Stomach (tissue), 8 donors: ENCODE measurements at regions not wholly inside any gene's neighbourhood (a gene's known extent, or its start where the extent isn't known, plus 50 kb on each side); places are given as distances from the start of the nearest gene placed in this dataset.
"Not testable (repeated sequence)": the region's sequence is repeated elsewhere in the genome, so short reads cannot be mapped to it uniquely, and the experiment has no call there.

Experiments used
- DNase-seq, 2 donors: peaks; one replicate each; pipeline versions ENCODE4 v3.0.0 to v3.0.0-alpha.2; 2013 to 2019
- H3K27ac ChIP-seq, 5 donors: fragments of 200-600 bp in 4 of 5; sonication (generic) in 4 of 5; one replicate each; pipeline ENCODE4 v1.5.1; 2013 to 2019; ENCODE audit warnings: mild to moderate bottlenecking in 1 of 5, moderate library complexity in 1 of 5
- H3K27me3 ChIP-seq, 3 donors: fragments of 200-600 bp; sonication (generic); one replicate each; pipeline ENCODE4 v1.5.1; 2017 to 2019; ENCODE audit warnings: mixed run types in 1 of 3
- H3K36me3 ChIP-seq, 4 donors: fragments of 200-600 bp; sonication (generic); 1 replicate in 3 of 4; 2 replicates in 1 of 4; pipeline ENCODE4 v1.5.1; 2016 to 2019
- H3K4me1 ChIP-seq, 4 donors: fragments of 200-600 bp; sonication (generic); one replicate each; pipeline ENCODE4 v1.5.1; 2016 to 2019
- H3K4me3 ChIP-seq, 4 donors: fragments of 200-600 bp; sonication (generic) in 3 of 4; one replicate each; pipeline ENCODE4 v1.5.1; 2016 to 2019; ENCODE audit warnings: mild to moderate bottlenecking in 1 of 4
- H3K9me3 ChIP-seq, 4 donors: fragments of 200-600 bp; sonication (generic); one replicate each; pipeline ENCODE4 v1.5.1; 2016 to 2019
- EP300 ChIP-seq: sonication (generic); formaldehyde crosslinking; IDR thresholded peaks from one replicate; pipeline ENCODE4 v1.6.1; 2017; ENCODE audit warnings: antibody characterized with exemption
- POLR2A ChIP-seq, 4 donors: fragments of 450-650 bp; IDR thresholded peaks; one replicate each; pipeline ENCODE4 v1.6.1; 2016; ENCODE audit warnings: antibody characterized with exemption in 4 of 4, control low read depth in 2 of 4, mild to moderate bottlenecking in 1 of 4, moderate library complexity in 1 of 4
- POLR2AphosphoS5 ChIP-seq, 3 donors: sonication (generic); formaldehyde crosslinking; IDR thresholded peaks; one replicate each; pipeline ENCODE4 v1.6.1; 2016; ENCODE audit warnings: antibody characterized with exemption in 3 of 3
- WGBS, 5 donors: extraction: QIAGEN DNeasy Blood & Tissue Kit in 3 of 5; methylation state at CpG; one replicate each; pipeline versions ENCODE4 v1.1.5 to v1.1.7; 2013 to 2018; 5-methylcytosine and 5-hydroxymethylcytosine counted together
- intact Hi-C: fragments of 100-400 bp; cut with DNase I; formaldehyde crosslinking; loops from one replicate; pipeline ENCODE4 v1.15.1; 2023; ENCODE audit warnings: low total_unique reads
- TF ChIP-seq, protein P1 (sequence below), 7 experiments: fragments of 450-650 bp in 4 of 7; fragments of 200-600 bp in 3 of 7; sonication (generic) in 3 of 7; IDR thresholded peaks; one replicate each; pipeline ENCODE4 v1.5.1; 2016 to 2019; ENCODE audit warnings: antibody characterized with exemption in 7 of 7, control low read depth in 2 of 7, mild to moderate bottlenecking in 1 of 7
- donor health status: healthy with polysubstance abuse.
- donor health status: Bipolar disorder and iron deficiency.
- donor health status: healthy.

DNA sequence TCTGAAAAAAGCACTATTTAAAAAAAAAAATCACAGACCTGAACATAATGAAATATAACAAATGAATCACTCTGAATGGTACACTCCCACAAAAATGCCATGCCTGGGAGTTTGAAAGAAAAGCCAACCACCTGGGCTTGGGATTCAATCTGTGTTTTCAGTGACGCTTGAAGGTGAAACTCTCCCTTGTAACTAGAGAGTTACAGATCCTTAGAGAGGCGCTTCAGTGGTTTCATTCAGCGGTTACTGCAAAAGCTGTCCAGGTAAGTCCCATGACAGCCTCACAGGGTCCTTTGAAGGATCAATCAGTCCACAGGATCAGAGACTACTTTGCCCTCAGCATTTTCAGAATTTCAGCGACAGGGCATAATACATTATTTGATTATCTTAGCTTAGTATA is 627.3 kb downstream of the IRS1 start:
- H3K4me3 ChIP-seq: no peak overlapping the region
- 87 to 98% (median 94%) methylated on average over 4 of the region's 4 CpGs for WGBS, 5 donors
- DNase-seq: no peak
- no peaks in the 10 kb centered on the region for H3K4me1 ChIP-seq
- no peak for TF ChIP-seq EP300
- TF ChIP-seq, protein P1, sequence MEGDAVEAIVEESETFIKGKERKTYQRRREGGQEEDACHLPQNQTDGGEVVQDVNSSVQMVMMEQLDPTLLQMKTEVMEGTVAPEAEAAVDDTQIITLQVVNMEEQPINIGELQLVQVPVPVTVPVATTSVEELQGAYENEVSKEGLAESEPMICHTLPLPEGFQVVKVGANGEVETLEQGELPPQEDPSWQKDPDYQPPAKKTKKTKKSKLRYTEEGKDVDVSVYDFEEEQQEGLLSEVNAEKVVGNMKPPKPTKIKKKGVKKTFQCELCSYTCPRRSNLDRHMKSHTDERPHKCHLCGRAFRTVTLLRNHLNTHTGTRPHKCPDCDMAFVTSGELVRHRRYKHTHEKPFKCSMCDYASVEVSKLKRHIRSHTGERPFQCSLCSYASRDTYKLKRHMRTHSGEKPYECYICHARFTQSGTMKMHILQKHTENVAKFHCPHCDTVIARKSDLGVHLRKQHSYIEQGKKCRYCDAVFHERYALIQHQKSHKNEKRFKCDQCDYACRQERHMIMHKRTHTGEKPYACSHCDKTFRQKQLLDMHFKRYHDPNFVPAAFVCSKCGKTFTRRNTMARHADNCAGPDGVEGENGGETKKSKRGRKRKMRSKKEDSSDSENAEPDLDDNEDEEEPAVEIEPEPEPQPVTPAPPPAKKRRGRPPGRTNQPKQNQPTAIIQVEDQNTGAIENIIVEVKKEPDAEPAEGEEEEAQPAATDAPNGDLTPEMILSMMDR (IDR thresholded peaks at IDR 0.05): no peak
- no peak for TF ChIP-seq POLR2AphosphoS5 (IDR thresholded peaks at IDR 0.05)
- TF ChIP-seq POLR2A (IDR thresholded peaks at IDR 0.05): no peak
- intact Hi-C loops: no loop called here
- peaks cover 0 to 11% (median 3%) of the 10 kb centered on the region in 4 donors for H3K9me3 ChIP-seq
- H3K36me3 ChIP-seq: no peaks in the 10 kb centered on the region
- no peaks in the 10 kb centered on the region for H3K27me3 ChIP-seq
- no peak overlapping the region for H3K27ac ChIP-seq

DNA sequence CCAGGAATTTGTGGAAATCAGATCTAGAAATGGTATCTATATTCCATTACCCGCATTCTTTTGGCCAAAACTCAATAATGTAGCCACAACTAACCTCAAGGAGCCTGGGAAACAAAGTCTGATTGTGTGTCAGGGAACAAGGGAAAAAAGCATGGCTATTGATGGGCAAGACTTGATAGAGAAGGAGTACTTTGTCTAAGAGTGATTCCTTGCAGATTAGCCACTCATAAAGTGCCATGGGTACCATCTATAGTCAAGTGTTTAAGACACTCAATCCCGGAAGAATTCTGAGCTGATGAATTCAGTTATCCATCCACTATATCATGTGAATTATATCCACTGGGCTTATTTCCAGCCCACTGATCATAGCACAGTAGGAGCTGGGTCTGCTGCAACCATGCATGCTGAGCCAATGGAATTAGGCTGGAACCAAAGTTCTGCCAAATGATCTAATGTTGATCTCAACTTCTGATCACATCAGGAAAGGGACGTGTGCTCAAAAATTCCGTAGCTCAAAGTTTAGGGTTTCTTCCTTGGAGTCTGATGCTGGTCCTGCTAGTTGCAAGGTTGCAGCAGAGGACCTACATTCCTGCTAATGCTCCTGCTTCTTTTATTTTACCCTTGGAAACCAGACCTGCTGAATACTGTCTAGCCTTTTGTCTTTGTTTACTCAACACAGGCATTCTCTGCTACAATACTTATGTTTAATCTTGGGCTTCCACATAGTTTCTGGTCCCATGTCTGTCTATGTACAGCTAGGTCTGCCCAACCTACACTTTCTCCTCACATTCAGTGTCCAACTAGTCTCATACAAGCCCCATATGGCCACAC is 629.7 kb downstream of the IRS1 start:
- intact Hi-C loops: no loop called here
- Histone ChIP-seq H3K27me3 (no peaks in the 10 kb centered on the region), H3K9me3 (no peaks in the 10 kb centered on the region), H3K4me1 (no peaks in the 10 kb centered on the region), H3K27ac (no peak overlapping the region), H3K4me3 (no peak overlapping the region), H3K36me3 (no peaks in the 10 kb centered on the region)
- no peak for DNase-seq
- 84 to 93% (median 87%) methylated on average over 4 of the region's 4 CpGs for WGBS, 5 donors
- TF ChIP-seq POLR2AphosphoS5 (IDR thresholded peaks at IDR 0.05): no peak
- no peak for TF ChIP-seq POLR2A (IDR thresholded peaks at IDR 0.05)
- no peak for TF ChIP-seq EP300
- TF ChIP-seq, protein P1 (IDR thresholded peaks at IDR 0.05): no peak

DNA sequence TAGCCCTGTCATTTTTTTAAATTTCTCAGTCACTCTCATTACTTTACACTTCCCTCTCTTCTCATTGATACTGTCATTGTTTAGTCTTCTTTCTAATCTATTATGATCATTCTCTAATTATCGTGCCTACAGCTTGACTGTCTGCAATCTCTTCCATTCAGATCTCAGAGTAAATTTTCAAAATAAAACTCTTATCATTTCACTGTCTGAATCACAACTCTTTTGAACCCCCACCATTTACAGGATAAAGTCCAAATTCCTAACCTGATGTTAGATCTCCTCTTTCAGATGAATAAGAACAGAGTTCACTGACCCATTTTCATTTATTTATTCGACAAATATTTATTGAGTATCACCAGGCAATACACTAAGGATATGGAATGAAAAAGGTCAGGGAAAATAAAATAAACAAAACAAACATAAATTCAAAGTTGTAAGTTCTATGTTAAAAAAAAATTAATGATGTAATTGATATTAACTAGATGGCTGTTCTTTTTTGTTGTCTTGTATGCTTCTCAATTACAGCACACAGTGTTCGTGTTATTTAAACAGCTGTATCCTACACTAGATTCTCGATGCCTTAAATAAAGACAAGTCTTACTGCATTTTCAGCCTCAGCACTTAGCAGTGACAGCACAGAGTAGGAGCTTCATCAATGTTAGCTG is 631.0 kb downstream of the IRS1 start:
- TF ChIP-seq, protein P1 (IDR thresholded peaks at IDR 0.05): no peak
- TF ChIP-seq EP300 (no peak), POLR2A (IDR thresholded peaks at IDR 0.05) (no peak), POLR2AphosphoS5 (IDR thresholded peaks at IDR 0.05) (no peak)
- 73 to 83% (median 74%) methylated on average over 4 of the region's 4 CpGs for WGBS, 5 donors
- intact Hi-C loops: no loop called here
- H3K27me3 ChIP-seq: no peaks in the 10 kb centered on the region
- no peaks in the 10 kb centered on the region for H3K9me3 ChIP-seq
- no peak overlapping the region for H3K4me3 ChIP-seq
- H3K27ac ChIP-seq: no peak overlapping the region
- no peaks in the 10 kb centered on the region for H3K36me3 ChIP-seq
- no peaks in the 10 kb centered on the region for H3K4me1 ChIP-seq
- no peak for DNase-seq

DNA sequence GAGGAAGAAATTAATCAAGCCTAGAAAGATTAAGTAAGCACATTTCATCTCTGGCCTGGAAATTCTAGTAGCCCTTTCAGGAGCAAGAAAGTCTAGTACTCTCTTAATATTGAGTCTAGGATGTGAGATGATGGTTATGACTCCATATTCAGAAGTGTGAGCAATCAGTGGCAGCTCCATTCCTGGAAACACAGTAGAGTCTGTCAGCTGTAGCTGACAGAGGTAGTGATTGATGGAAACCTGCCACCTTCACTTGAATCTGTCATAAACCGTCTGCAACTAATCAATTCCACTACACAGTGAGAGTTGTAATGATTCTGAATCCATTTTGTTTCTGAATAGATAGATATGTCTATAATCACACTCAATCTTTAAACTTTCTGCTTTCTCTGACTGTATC is 635.1 kb downstream of the IRS1 start:
- Histone ChIP-seq H3K4me3 (no peak overlapping the region), H3K27me3 (no peaks in the 10 kb centered on the region), H3K4me1 (no peaks in the 10 kb centered on the region), H3K27ac (no peak overlapping the region), H3K36me3 (no peaks in the 10 kb centered on the region), H3K9me3 (no peaks in the 10 kb centered on the region)
- no peak for TF ChIP-seq POLR2A (IDR thresholded peaks at IDR 0.05)
- no peak for TF ChIP-seq POLR2AphosphoS5 (IDR thresholded peaks at IDR 0.05)
- TF ChIP-seq EP300: no peak
- TF ChIP-seq, protein P1 (IDR thresholded peaks at IDR 0.05): no peak
- DNase-seq: no peak
- WGBS, 5 donors: 70 to 84% (median 76%) methylated on average over 1 of the region's 1 CpG
- intact Hi-C loops: no loop called here

DNA sequence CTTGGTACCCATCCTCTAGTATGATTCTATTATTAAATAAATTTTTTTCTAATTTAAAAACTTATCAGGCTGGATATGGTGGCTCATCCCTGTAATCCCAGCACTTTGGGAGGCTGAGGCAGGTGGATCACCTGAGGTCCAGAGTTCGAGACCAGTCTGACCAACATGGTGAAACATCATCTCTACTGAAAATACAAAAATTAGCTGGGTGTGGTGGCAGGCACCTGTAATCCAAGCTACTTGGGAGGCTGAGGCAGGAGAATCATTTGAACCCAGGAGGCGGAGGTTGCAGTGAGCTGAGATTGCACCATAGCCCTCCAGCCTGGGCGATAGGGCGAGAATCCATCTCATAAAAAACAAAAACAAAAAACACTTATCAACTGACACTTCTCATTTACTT is 639.0 kb downstream of the IRS1 start:
- H3K4me1 ChIP-seq, H3K27me3 ChIP-seq, H3K4me3 ChIP-seq, H3K27ac ChIP-seq, intact Hi-C loops, H3K36me3 ChIP-seq, H3K9me3 ChIP-seq, DNase-seq: not testable (repeated sequence)
- 93 to 99% (median 95%) methylated on average over 4 of the region's 4 CpGs for WGBS, 5 donors
